OCI-M1 (cell line): ENCODE measurements at regions not wholly inside any gene's neighbourhood (a gene's known extent, or its start where the extent isn't known, plus 50 kb on each side); places are given as distances from the start of the nearest gene placed in this dataset.

Experiments
- DNase-seq: peaks from one replicate; lab custom pipeline; 2025; lab: John Stamatoyannopoulos, UW

GRCh38 chr6:157772820-157773219 is 50.2 kb upstream of the SNX9 start:
- DNase-seq: no peak
